Activated CD4-positive, CD25-positive, alpha-beta regulatory T cell (primary cell): ENCODE measurements at regions not wholly inside any gene's neighbourhood (a gene's known extent, or its start where the extent isn't known, plus 50 kb on each side); places are given as distances from the start of the nearest gene placed in this dataset.
"Not testable (repeated sequence)": the region's sequence is repeated elsewhere in the genome, so short reads cannot be mapped to it uniquely, and the experiment has no call there.

Source experiments
- DNase-seq, 4 experiments: peaks; one replicate each; lab custom pipeline; 2025; lab: John Stamatoyannopoulos, UW

GRCh38 chr17:21551081-21551881, 141.0 kb upstream of the KCNJ18 start:
- peak; percentile 65 to 74 (median 68) for DNase-seq

DNA sequence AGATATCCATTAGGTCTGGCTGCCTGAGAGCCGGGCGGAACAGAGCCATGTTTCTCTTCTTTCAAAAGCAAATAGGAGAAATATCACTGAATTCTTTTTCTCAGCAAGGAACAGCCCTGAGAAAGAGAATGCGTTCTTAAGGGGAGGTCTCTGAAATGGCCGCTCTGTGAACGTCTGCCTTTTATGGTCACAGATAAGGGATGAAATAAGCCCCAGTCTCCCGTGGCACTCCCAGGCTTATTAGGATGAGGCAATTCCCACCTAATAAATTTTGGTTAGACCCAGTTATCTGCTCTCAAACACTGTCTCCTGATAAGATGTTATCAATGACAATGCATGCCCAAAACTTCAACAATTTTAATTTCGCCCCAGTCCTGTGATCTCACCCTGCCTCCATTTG, 133.4 kb upstream of the KCNJ18 start:
- DNase-seq: not testable (repeated sequence)

- DNase-seq: no peak
These were observed 128.1 kb upstream of the KCNJ18 start for GRCh38 chr17:21564262-21564661.

GRCh38 chr17:21564757-21565156, 127.6 kb upstream of the KCNJ18 start:
- not testable (repeated sequence) for DNase-seq

GRCh38 chr17:21570427-21570826, 121.9 kb upstream of the KCNJ18 start:
- DNase-seq: not testable (repeated sequence)

GRCh38 chr17:21572148-21572547, 120.2 kb upstream of the KCNJ18 start:
- DNase-seq: not testable (repeated sequence)

DNA sequence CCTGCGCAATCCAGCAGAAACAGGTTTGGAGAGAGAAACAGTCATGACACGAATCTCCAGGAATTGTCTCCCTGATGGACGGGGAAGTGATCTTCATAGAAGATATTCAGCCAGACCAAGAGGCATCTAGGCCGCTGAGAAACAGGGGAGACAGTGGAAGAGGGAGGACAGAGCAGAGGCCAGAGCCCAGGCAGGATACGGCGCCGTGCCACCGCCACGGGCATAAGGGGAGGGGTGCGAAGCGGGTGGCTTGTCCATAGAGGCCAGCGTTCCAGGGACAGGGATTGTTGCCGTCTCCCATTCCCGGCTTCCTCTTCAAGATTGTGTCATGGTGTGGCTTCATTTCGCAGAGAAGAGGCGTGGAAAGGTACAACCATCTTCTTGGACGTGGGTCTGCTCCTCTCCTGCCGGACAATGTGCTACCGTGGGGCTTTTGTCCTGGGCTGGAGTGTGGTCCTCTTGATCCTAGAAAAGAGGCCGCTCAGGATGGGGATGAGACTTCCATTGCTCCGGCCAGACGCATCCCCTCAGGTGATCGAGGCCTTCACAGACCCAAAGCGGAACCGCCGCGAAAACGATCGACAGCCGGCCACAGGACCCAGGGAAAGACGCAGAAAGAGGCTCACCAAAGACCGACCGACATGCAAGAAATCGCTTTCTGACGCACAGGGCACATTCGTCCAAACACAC, 118.9 kb upstream of the KCNJ18 start:
- DNase-seq: not testable (repeated sequence)

DNA sequence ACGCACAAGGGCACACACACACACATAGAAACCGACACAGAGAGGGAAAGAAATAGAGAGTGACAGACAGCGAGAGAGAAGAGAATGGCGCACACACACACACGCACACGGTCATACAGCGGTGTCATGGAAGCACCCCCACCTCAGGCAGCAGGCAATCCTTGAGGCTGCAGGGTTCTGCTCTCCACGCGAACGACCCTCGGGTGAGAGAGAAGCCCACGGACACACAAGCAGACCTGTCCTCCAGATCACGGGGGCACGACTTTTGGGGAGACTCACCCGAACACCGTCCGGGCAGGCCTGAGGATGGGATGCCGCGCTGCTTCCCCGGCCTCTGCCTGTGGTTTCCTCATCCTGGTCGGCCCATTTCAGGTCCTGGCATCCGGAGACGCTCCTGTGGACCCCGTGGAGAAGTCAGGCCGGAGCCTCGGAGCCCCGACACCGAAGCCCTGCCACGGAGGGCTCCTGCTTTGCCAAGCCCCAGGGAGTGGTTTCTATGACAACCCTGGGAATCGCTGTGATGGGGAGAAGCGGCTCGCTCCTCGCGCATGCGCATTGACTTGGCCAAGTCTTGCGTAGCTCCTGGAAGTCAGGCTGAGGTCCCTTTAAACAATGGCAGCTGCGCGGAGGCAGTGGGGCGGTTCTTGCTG, 118.2 kb upstream of the KCNJ18 start:
- no peak for DNase-seq

DNA sequence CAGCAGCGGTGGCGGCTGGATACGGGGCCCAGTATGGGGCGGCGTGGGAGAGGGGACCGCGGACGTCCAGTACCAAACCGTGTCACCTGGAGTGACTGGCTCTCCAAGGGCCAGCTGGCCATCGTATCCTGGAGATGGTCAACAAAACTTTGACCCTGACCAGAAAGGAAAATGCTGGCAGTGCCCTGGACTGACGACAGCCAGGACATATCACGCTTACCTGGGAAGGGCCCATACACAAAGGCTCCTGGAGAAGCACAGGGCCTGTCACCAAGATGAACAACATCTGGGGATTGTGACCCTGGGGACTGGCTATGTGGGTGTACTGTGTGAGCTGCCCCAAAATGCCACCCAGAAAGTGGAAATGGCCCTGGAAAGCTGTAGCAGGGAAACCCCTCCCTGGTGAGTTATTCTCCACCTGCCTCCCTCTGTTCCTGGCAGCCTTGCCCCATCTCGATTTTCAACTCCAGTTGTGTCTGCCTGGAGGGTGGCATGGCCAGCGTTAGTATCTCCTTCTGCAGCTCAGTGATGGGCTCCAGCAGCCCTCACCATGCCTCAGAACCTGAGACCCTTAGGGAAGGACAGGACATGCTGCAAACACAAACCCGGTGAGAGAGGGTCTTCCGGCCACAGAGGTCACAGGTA, 117.6 kb upstream of the KCNJ18 start:
- not testable (repeated sequence) for DNase-seq

- not testable (repeated sequence) for DNase-seq
These were observed 113.5 kb upstream of the KCNJ18 start for GRCh38 chr17:21578783-21579182.

- DNase-seq: no peak
These were observed 99.5 kb upstream of the KCNJ18 start for GRCh38 chr17:21592774-21593173.

DNA sequence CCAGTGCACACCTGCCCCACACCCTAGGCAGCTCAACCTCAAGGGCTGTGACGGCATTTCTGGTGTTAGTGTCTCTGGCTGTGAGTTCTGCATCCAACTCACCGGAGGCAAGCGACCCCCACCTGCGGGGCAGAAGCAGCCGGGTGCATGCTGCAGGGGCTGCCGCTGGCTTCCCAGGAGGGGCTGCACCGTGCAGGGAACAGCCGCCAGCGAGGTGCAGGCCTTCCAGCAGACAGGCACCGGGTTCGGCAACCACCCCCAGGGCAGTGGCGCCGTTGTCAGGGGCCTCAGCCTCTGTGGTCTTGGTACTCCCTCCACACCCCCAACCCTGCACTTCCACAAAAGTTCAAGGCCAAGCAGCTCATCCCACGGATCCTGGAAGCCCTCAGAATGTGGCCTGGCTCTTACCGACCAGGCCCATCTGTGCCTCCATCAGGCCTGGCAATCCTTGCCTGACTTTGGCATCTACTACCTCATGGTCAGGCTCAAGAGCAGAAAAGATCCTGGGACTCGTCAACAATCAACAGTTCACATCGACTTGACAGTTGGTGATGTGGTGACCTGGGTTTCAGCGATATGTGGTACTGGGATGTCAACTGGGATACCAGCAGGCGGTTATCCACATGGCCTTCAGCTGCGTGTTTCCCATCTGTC, 98.7 kb upstream of the KCNJ18 start:
- not testable (repeated sequence) for DNase-seq

DNA sequence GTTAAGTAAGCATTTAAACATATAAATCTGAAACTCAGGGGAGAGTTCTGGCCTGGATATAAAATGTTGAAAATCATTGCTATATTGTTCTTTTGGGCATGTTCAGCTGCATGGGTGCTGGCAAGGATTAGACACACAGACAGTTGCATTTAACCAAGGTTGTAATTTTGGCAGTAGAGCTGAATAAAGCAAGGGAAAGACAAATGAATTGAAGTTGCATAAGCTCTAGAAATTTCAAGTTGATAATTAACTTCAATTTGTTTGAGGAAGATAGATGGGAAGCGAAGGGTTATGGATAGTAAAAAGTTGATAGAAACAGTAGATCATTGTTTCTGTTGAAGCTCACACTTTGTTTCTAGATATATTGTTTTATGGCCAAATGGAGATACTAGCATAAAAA, 97.2 kb upstream of the KCNJ18 start:
- DNase-seq: no peak

GRCh38 chr17:21602176-21602575, 90.1 kb upstream of the KCNJ18 start:
- DNase-seq: no peak

GRCh38 chr17:21603292-21603691, 89.0 kb upstream of the KCNJ18 start:
- DNase-seq: not testable (repeated sequence)

- DNase-seq: not testable (repeated sequence)
These were observed 80.9 kb upstream of the KCNJ18 start for GRCh38 chr17:21611443-21611842.

DNA sequence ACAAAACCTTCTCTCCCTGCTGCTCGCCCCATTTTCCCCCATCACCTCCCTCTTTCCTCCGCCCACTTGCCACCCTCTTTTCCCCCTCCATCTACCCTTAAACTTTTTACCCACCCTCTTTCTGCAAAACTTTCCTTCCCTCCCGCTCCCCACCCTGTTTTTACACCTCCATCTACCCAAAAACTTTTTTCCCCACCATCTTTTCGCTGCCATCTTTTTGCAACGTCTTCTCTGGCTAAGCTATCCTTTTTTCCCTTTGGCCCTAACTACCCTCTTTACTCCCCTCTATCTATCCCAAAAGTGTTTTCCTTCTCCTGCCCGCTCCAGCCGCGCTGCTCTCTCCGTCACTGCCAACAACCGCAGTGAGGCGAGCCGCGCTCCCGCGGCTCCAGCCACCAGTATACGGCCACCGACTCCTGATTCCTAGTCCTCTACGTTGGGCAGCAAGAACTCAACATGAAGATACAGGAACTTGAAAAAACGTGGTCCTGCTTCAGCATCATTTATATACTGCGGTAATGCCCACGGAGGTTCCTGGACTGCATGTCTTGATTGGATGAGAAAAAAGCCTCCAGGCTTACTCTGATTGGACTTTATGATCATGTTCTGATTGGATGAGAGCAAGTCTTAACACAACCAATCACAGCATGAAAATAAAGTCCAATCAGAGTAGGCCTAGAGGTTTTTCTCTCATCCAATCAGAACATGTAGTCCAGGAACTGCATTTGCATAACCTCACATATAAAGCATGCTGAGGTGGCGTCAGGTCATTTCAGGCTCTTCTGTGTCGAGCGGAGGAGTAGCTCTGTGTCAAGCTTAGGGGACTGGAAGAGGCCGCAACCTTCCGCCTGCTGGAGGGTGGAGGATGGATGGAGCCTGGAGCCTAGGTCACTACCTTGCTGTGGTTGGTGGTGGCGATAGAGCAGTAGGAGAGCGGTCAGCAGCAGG, 79.9 kb upstream of the KCNJ18 start:
- not testable (repeated sequence) for DNase-seq

DNA sequence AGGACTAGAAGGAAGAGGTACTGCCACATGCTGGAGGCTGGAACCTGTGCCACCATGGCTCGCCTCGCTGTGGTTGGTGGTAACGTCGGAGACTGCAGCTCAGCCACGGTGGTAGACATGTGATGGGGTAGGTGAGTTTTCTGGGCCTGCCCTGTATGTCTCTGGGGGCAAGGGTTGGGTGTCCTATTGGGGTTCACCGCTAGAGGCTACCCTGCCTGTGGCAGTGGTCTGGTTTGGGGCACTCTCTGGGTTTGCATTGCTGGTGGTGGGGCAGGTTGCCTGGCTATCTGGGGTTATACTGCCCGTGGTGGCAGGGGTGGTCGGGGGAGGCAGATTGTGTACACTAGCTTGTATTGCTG, 79.3 kb upstream of the KCNJ18 start:
- no peak for DNase-seq

DNA sequence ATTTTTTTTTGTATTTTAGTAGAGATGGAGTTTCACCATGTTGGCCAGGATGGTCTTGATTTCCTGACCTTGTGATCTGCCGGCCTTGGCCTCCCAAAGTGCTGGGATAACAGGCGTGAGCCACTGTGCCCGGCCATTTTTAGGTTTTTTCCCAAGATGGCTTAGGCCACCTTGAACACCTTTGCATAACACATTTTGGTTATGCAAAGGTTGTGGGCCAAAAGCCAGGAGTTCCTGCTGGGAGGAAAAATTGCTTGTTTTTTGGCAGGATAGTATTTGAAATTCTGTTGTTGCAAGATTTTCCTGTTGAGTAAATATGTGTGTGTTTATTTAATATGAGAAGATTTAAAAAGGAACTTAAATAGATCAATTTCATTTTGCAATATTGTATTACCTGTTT, 65.3 kb upstream of the KCNJ18 start:
- not testable (repeated sequence) for DNase-seq
